Tibial nerve (tissue), 4 donors: ENCODE measurements at regions not wholly inside any gene's neighbourhood (a gene's known extent, or its start where the extent isn't known, plus 50 kb on each side); places are given as distances from the start of the nearest gene placed in this dataset.

Experiments
- EP300 ChIP-seq, 2 donors: sonication (generic); formaldehyde crosslinking; IDR thresholded peaks; one replicate each; pipeline ENCODE4 v1.6.1; 2017; ENCODE audit warnings: antibody characterized with exemption in 2 of 2, mild to moderate bottlenecking in 1 of 2
- POLR2A ChIP-seq, 2 donors: fragments of 450-650 bp; IDR thresholded peaks; one replicate each; pipeline ENCODE4 v1.6.1; 2017; ENCODE audit warnings: antibody characterized with exemption in 2 of 2, mild to moderate bottlenecking in 2 of 2, moderate library complexity in 2 of 2
- TF ChIP-seq, protein P1 (sequence below), 5 experiments: fragments of 200-600 bp in 3 of 5; fragments of 450-650 bp in 2 of 5; sonication (generic) in 3 of 5; IDR thresholded peaks; one replicate each; pipeline ENCODE4 v1.5.1; 2016 to 2019; ENCODE audit warnings: antibody characterized with exemption in 5 of 5, mild to moderate bottlenecking in 3 of 5, moderate library complexity in 2 of 5

DNA sequence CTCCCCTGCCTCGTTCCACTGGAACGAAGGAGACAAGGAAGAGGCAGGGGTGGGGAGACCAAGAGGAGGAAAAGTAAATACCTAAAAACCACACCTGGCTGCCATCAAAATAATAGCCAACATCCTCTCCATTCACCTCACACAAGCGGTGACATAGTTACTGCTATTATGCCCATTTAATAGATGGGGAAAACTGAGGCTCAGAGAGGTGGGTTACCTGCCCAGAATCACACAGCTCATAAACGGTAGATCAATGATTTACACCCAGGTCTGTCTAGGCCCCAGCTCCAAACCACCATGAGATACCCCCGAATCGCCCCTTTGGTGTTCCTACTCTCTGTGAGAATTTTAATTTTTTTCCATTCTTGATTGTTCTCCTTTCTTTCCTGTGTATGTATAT, 253.8 kb downstream of the BMP7 start:
- TF ChIP-seq POLR2A (IDR thresholded peaks at IDR 0.05) (no peak), EP300 (IDR thresholded peaks at IDR 0.05) (no peak)
- TF ChIP-seq, protein P1, sequence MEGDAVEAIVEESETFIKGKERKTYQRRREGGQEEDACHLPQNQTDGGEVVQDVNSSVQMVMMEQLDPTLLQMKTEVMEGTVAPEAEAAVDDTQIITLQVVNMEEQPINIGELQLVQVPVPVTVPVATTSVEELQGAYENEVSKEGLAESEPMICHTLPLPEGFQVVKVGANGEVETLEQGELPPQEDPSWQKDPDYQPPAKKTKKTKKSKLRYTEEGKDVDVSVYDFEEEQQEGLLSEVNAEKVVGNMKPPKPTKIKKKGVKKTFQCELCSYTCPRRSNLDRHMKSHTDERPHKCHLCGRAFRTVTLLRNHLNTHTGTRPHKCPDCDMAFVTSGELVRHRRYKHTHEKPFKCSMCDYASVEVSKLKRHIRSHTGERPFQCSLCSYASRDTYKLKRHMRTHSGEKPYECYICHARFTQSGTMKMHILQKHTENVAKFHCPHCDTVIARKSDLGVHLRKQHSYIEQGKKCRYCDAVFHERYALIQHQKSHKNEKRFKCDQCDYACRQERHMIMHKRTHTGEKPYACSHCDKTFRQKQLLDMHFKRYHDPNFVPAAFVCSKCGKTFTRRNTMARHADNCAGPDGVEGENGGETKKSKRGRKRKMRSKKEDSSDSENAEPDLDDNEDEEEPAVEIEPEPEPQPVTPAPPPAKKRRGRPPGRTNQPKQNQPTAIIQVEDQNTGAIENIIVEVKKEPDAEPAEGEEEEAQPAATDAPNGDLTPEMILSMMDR (IDR thresholded peaks at IDR 0.05) = no peak
